Putamen (tissue), 1 donor: ENCODE measurements at regions not wholly inside any gene's neighbourhood (a gene's known extent, or its start where the extent isn't known, plus 50 kb on each side); places are given as distances from the start of the nearest gene placed in this dataset.
A peak's percentile ranks its signal among the peaks of the same experiment; 100 is the strongest.
"Not testable (repeated sequence)": the region's sequence is repeated elsewhere in the genome, so short reads cannot be mapped to it uniquely, and the experiment has no call there.

Experiments used
- DNase-seq: peaks from one replicate; pipeline ENCODE4 v3.0.0-alpha.2; 2016; ENCODE audit warnings: low spot score

DNA sequence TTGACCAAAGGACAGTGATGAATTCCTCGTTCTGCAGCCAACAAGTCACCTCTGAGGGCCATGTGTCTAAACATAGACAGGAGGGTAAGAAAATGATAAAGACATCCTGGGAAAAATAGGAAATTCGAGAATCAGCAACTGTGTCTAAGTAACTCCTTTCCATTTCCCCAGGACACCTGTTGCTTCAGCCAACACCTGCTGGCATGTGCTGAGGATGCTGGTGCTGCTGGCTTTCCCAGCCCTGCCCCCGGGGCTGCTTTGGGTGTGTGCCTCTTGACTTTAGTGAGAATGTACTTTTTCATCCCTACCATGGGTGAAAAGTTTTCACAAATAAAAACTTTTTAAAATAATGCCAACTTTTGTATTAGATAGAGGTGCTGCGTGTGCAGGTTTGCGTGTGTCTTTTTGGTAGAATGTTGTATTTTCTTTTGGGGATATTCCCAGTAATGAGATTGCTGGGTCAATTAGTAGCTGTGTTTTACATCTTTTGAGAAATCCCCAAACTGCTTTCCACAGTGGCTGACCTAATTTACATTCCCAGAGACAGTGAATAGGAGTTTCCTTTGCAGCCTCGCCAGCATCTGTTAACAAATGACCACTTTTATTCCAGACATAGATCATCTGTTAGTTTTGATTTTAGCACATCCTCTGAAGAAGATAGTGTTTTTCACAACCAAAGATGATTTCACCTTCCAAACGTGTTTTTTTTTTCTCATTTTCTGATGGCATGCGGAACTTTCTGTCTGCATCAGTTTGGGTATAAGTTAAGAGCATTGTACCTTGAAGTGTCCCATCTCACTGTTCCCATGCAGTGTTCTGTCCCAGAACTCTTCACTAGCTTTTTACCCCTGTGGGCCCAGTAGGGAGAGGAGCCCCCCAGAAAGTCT, 104.2 kb upstream of the ACBD5 start:
- DNase-seq: no peak

DNA sequence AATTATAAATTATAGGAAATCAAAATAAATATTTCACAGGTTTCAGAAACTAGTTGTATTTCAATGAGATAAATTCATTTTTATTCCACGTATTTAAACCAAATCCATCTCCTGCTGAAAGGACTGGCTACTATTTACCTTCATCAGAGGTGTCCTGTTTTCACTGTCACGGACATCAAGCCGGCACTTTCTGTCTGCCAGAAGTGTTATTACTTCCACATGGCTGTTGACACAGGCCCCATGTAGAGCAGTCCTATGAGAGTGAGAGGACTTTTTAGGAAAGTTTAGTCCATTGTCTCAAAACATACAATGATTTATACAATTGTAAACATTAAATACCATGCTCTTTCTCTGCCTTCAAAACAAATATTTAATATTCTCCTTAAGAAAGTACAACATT, 100.4 kb upstream of the ACBD5 start:
- DNase-seq: no peak

DNA sequence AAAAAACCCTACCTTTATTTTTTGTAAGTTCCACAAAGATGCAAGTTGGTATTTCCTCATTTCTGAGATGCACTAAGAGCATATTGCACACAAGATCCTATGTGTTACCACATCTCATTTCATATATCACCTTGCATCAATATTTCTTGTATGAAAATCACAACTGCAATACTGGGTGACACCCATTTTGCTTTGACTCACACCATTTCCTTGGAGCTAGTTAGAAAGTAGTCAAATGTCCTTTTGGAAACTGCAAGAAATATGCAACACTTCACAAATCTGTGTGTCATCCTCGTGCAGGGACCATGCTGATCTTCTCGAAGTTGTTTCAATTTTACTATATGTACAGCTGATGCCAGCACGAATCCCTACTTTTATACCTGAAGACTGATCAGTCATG, 94.6 kb upstream of the ACBD5 start:
- not testable (repeated sequence) for DNase-seq

DNA sequence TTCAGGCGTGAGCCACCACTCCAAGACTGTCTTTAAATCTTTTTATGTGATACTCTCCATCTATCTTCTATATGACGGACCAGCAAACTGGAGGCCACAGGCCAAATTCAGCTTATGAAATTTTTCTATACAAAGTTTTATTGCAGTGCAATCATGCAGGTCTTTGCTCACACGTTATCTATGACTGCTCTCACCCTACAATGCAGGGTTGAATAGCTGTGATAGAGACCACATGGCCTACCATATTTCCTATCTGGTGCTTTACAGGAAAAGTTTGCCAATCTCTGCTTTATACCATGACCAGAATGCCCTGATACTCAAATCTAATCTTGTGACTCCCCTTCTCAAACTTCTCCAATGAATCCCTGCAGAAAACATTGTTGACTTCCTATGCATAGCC, 89.5 kb upstream of the ACBD5 start:
- DNase-seq: no peak

DNA sequence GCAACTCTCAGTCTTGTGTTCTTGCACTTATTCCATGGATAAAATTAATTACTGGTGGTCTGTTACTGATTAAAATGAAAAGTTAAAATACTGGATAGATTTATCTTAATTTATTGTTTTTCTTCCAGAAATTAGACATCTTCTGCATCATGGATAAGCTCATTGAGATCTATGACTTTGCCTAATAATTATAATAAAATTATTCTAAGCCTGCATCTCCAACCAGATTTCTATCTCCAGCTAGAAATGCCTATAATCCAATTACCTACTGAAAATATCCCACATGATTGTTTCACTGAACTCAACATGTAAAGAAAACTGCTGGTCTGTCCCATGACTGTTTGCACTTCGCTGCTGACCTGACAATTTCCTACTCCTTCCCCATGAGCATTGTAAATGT, 88.3 kb upstream of the ACBD5 start:
- no peak for DNase-seq

DNA sequence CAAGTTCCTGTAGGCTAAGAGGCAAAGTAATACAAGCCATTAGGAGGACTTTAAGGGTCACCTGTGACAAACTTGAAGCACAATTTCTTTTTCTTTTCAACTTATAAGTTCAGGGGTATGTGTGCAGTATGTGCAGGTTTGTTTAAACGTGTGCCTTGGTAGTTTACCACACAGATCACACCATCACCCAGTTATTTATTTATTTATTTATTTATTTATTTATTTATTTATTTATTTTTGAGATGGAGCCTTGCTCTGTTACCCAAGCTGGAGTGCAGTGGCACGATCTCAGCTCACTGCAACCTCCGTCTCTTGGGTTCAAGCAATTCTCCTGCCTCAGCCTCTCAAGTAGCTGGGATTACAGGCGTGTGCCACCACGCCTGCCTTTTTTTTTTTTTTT, 86.2 kb upstream of the ACBD5 start:
- DNase-seq: not testable (repeated sequence)

DNA sequence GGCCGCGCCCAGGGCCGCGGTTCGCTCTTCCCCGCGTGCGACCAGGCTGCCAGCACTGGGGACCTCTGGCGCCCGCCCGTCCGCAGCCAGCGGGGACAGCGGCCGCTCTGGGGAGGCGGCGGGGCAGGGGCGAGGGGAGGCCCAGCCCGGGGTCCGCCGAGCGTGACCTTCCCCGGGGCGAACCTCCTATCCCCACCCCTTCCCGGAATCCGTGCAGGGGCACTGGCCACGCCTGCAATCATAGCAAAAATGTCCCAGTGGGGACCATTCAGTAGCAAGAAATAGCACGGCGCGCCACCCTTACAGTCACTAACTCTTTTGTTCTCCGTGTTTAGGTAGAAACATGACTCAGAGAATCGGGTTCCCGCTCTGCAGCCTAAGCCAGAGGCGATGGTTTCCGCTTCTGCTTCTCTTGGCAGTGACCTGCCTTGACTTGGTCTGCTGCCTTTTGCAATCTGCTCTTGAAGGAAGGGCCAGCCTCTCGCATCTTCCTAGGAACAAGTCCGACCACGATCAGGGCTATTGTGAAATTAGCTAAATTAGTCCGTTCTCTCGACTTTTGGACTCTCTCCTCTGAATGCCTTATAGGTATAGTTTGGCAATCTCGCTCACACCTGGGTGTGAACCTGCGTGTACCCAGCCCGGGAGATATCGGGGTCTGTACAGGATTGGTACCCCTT, 79.3 kb upstream of the ACBD5 start:
- peak; percentile 12 for DNase-seq

DNA sequence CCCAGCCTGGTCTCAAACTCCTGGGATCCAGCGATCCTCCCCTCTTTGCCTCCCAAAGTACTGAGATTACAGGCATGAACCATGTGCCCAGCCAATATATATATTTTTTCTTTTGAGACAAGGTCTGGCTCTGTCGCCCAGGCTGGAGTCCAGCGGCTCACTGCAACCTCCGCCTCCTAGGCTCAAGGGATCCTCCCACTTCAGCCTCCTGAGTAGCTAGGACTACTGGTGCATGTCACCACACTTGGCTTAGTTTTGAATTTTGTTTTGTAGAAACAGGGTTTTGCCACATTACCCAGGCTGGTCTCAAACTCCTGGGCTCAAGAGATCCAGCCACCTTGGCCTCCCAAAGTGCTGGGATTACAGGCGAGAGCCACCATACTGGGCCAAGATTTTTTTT, 78.5 kb upstream of the ACBD5 start:
- not testable (repeated sequence) for DNase-seq

DNA sequence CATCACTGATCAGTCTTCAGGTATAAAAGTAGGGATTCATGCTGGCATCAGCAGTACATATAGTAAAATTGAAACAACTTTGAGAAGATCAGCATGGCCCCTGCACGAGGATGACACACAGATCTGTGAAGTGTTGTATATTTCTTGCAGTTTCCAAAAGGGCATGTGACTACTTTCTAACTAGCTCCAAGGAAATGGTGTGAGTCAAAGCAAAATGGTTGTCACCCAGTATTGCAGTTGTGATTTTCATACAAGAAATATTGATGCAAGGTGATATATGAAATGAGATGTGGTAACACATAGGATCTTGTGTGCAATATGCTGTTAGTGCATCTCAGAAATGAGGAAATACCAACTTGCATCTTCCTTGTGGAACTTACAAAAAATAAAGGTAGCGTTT, 74.5 kb upstream of the ACBD5 start:
- not testable (repeated sequence) for DNase-seq

DNA sequence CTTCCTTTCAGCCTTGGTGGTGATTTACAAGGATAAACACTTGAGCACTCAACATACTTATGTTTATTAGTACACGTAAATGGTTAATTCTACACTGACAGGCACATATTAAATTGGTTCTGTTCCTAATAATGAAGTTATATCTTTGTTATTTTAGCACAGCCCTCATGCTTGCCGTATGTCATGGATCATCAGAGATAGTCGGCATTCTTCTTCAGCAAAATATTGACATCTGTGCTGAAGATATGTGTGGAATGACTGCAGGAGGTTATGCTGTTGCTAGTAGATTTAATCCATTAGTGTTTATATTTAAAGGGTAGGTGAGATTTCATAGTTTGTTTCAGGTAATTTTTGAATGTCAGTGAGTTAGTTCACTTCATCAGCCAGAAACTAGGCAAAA, 73.0 kb upstream of the ACBD5 start:
- DNase-seq: not testable (repeated sequence)

DNA sequence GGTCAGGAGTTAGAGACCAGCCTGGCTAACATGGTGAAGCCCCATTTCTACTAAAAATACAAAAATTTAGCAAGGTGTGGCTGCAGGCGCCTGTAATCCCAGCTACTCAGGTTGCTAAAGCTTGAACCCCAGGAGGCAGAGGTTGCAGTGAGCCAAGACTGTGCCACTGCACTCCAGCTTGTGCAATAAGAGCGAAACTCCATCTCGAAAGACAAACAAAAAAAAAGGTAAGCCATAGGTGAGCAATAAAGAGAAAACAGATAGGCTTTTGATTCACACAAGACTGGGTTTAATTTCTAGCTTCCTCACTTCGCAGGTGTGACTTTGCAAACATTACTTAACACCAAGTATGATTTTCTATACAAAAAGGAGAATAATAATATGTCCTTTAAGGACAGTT, 72.3 kb upstream of the ACBD5 start:
- DNase-seq: no peak

DNA sequence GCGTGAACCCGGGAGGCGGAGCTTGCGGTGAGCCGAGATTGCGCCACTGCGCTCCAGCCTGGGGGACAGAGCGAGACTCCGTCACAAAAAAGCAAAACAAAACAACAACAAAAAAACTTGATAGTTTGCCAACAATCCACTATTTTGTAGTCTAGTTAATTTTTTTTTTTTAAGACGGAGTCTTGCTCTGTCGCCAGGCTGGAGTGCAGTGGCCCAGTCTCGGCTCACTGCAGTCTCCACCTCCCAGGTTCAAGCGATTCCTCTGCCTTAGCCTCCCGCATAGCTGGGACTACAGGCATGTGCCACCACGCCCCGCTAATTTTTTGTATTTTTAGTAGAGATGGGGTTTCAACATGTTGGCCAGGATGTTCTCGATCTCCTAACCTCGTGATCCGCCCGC, 71.2 kb upstream of the ACBD5 start:
- DNase-seq: not testable (repeated sequence)

DNA sequence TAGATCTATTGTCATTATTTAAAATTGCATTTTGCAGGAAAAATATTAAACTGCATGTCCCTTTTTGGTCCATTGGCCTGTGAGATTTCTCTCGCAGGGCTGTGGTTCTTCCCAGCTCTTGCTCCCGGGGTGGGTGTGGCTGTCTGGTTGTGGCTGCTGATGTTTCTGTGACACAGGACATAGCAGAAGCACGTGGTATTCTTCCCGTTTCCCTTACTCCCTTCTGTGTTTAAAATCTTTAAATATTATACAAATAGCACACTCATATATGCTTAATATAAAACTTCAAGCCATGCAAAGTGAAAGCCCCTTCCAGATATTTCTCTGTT, 57.9 kb upstream of the ACBD5 start:
- not testable (repeated sequence) for DNase-seq

DNA sequence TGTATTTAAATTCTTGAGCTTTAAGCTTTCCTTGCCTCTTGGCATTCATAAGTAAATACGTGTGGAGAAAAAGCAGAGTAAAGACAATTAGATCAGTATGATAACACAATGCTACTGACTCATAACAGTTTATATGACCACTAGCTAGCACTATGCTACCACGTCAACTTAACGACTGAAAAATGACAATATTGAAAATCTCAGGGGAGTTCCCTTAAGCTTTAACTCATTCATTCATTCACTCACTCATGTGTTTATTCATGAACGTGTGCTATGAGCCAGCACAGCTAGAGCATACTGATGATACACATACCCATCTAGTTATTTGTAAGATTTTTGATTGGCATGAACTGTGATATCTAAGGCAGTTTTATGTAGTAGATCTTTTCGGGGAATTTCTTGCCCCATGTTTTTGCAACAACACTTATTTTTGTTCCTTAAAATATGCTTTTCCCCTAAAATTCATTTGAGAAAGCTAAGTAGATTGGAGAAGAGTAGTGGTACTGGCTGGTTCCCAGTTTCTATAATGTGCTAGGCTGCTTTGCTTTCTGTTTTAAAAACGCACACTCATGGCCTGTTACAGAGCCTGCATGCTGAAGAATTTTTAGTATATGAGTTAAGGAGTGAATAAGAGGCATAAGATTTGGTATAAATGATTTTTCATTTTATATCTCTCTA, 57.4 kb upstream of the ACBD5 start:
- no peak for DNase-seq

DNA sequence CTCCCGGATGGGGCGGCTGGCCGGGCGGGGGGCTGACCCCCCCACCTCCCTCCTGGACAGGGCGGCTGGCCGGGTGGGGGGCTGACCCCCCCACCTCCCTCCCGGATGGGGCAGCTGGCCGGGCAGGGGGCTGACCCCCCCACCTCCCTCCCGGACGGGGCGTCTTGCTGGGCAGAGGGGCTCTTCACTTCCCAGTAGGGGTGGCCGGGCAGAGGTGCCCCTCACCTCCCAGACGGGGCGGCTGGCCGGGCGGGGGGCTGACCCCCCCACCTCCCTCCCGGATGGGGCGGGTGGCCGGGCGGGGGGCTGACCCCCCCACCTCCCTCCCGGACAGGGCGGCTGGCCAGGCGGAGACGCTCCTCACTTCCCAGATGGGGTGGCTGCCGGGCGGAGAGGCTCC, 55.7 kb upstream of the ACBD5 start:
- DNase-seq: not testable (repeated sequence)

DNA sequence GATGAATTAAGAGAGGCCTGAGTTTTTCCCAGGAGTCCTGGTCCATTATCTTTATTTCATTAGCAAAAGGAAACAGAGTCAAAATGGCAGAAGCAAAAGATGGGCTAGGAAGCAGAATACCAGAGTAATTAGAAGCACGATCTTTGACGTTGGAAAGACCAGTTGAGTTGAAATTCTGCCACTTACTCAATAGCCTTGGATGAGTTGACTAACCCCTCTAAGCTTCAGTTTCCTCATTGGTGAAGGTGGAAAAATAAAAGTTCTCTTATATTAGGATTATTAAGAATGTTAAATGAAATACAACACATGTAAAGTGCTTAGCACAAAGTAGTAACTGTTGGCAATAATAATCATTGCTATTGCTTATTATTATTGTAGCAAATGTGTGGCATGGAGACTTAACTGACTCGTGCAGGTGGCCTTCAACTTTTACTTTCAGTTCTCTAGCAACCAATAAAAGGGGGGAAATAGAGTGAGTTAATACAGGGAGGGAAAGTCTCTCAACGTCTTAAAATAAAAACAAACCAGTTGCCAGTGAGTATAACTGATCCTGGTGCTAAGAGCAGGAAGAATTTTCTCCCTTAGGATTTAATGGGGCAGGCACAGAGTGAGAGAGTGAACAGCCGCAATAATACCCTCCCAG, 50.8 kb upstream of the ACBD5 start:
- not testable (repeated sequence) for DNase-seq
